ENCODE measurements at regions not wholly inside any gene's neighbourhood (a gene's known extent, or its start where the extent isn't known, plus 50 kb on each side); places are given as distances from the start of the nearest gene placed in this dataset.

- ChIA-PET POLR2A (no interaction called here), CTCF (no interaction called here)
Observed at GRCh38 chr5:104706600-104706999, 1144.0 kb upstream of the NUDT12 start.

- POLR2A ChIA-PET = no interaction called here
- CTCF ChIA-PET = no interaction called here
Observed at GRCh38 chr5:104702212-104702611, 1139.6 kb upstream of the NUDT12 start.

- POLR2A ChIA-PET = no interaction called here
- CTCF ChIA-PET = no interaction called here
Observed at GRCh38 chr5:104699438-104699837, 1136.8 kb upstream of the NUDT12 start.

- POLR2A ChIA-PET = no interaction called here
- CTCF ChIA-PET = no interaction called here
Observed at GRCh38 chr5:104661256-104661655, 1098.7 kb upstream of the NUDT12 start.

- ChIA-PET CTCF (no interaction called here), POLR2A (no interaction called here)
Observed at GRCh38 chr5:104659497-104659896, 1096.9 kb upstream of the NUDT12 start.

- ChIA-PET CTCF (no interaction called here), POLR2A (no interaction called here)
Observed at GRCh38 chr5:104652271-104652861, 1089.8 kb upstream of the NUDT12 start.

- POLR2A ChIA-PET = no interaction called here
- CTCF ChIA-PET = no interaction called here
Observed at GRCh38 chr5:104650313-104651055, 1087.9 kb upstream of the NUDT12 start.

GRCh38 chr5:104646416-104646815 is 1083.8 kb upstream of the NUDT12 start:
- ChIA-PET CTCF (no interaction called here), POLR2A (no interaction called here)

- CTCF ChIA-PET = no interaction called here
- POLR2A ChIA-PET = no interaction called here
Observed at GRCh38 chr5:104643320-104643719, 1080.7 kb upstream of the NUDT12 start.

GRCh38 chr5:104635227-104635626 is 1072.6 kb upstream of the NUDT12 start:
- CTCF ChIA-PET = no interaction called here
- POLR2A ChIA-PET = no interaction called here

- CTCF ChIA-PET = no interaction called here
- POLR2A ChIA-PET = no interaction called here
Observed at GRCh38 chr5:104628911-104629310, 1066.3 kb upstream of the NUDT12 start.

- POLR2A ChIA-PET = no interaction called here
- CTCF ChIA-PET = no interaction called here
Observed at GRCh38 chr5:104626122-104626521, 1063.5 kb upstream of the NUDT12 start.

GRCh38 chr5:104612005-104612404 is 1049.4 kb upstream of the NUDT12 start:
- ChIA-PET CTCF (no interaction called here), POLR2A (no interaction called here)

- ChIA-PET POLR2A (no interaction called here), CTCF (no interaction called here)
Observed at GRCh38 chr5:104611135-104611767, 1048.7 kb upstream of the NUDT12 start.

GRCh38 chr5:104606258-104606829 is 1043.8 kb upstream of the NUDT12 start:
- CTCF ChIA-PET = no interaction called here

GRCh38 chr5:104599726-104600125 is 1037.1 kb upstream of the NUDT12 start:
- POLR2A ChIA-PET = no interaction called here

More at GRCh38 chr5:104606258-104606829, 1043.8 kb upstream of the NUDT12 start:
- POLR2A ChIA-PET = no interaction called here

GRCh38 chr5:104598285-104598684 is 1035.7 kb upstream of the NUDT12 start:
- POLR2A ChIA-PET = no interaction called here
- CTCF ChIA-PET = no interaction called here

More at GRCh38 chr5:104599726-104600125, 1037.1 kb upstream of the NUDT12 start:
- CTCF ChIA-PET = no interaction called here

- POLR2A ChIA-PET = no interaction called here
- CTCF ChIA-PET = no interaction called here
Observed at GRCh38 chr5:104594850-104595249, 1032.3 kb upstream of the NUDT12 start.

- CTCF ChIA-PET = no interaction called here
- POLR2A ChIA-PET = no interaction called here
Observed at GRCh38 chr5:104576677-104577076, 1014.1 kb upstream of the NUDT12 start.

- CTCF ChIA-PET = no interaction called here
- POLR2A ChIA-PET = no interaction called here
Observed at GRCh38 chr5:104573949-104574709, 1011.5 kb upstream of the NUDT12 start.

GRCh38 chr5:104569621-104570020 is 1007.0 kb upstream of the NUDT12 start:
- ChIA-PET CTCF (no interaction called here), POLR2A (no interaction called here)
